ENCODE measurements at regions not wholly inside any gene's neighbourhood (a gene's known extent, or its start where the extent isn't known, plus 50 kb on each side); places are given as distances from the start of the nearest gene placed in this dataset.

GRCh38 chr14:38958589-38958988, 144.4 kb downstream of the SEC23A start:
- DNase-seq (ENCODE audit: low read depth, low spot score): no peak
- no peak overlapping the region for H3K27ac ChIP-seq (ENCODE audit: low read length)
- no peaks in the 10 kb centered on the region for H3K36me3 ChIP-seq (ENCODE audit: control insufficient read depth, insufficient read depth, low read length)
- POLR2A ChIA-PET: no interaction called here
- H3K4me1 ChIP-seq (ENCODE audit: control insufficient read depth, insufficient read depth, low read length): no peaks in the 10 kb centered on the region
- CTCF ChIA-PET: no interaction called here
- no peaks in the 10 kb centered on the region for H3K9me3 ChIP-seq (ENCODE audit: control insufficient read depth, insufficient read depth, low read depth, low read length)
- in situ Hi-C loops (cut with HindIII; ENCODE audit: low pct_unique_long_range_greater_than_20kb, low sequenced_read_pairs) (no loop called here), intact Hi-C loops (cut with micrococcal nuclease; ENCODE audit: unreplicated experiment) (loop anchor here (2.0 kb wide), 1 partner anchor 46 kb away; no protein-coding TSS in a partner anchor)
- H3K4me3 ChIP-seq (ENCODE audit: low read depth in 2 of 2, low read length in 2 of 2): no peak overlapping the region
- no TSS peak for BruUV-seq (replicated peaks)
- no peak for ATAC-seq
- no peaks in the 10 kb centered on the region for H3K27me3 ChIP-seq (ENCODE audit: control insufficient read depth, insufficient read depth, low read length)
- TF ChIP-seq TCF7L2 (IDR thresholded peaks at IDR 0.05; ENCODE audit: low read depth, low read length) (no peak), POLR2AphosphoS5 (IDR thresholded peaks at IDR 0.05; ENCODE audit: low read depth, low read length) (no peak)

GRCh38 chr14:38951451-38951850, 151.6 kb downstream of the SEC23A start:
- in situ Hi-C loops (cut with HindIII; ENCODE audit: low pct_unique_long_range_greater_than_20kb, low sequenced_read_pairs) (no loop called here), intact Hi-C loops (cut with micrococcal nuclease; ENCODE audit: unreplicated experiment) (no loop called here)
- DNase-seq (ENCODE audit: low read depth, low spot score): no peak
- Histone ChIP-seq H3K9me3 (ENCODE audit: control insufficient read depth, insufficient read depth, low read depth, low read length) (no peaks in the 10 kb centered on the region), H3K4me3 (ENCODE audit: low read depth in 2 of 2, low read length in 2 of 2) (no peak overlapping the region), H3K36me3 (ENCODE audit: control insufficient read depth, insufficient read depth, low read length) (no peaks in the 10 kb centered on the region), H3K27me3 (ENCODE audit: control insufficient read depth, insufficient read depth, low read length) (no peaks in the 10 kb centered on the region), H3K27ac (ENCODE audit: low read length) (no peak overlapping the region), H3K4me1 (ENCODE audit: control insufficient read depth, insufficient read depth, low read length) (no peaks in the 10 kb centered on the region)
- TF ChIP-seq TCF7L2 (IDR thresholded peaks at IDR 0.05; ENCODE audit: low read depth, low read length) (no peak), REST (IDR thresholded peaks at IDR 0.05; ENCODE audit: insufficient read depth in 1 of 2, low read depth in 2 of 2, low read length in 1 of 2) (no peak), CTCF (IDR thresholded peaks at IDR 0.05) (no peak), SIN3A (IDR thresholded peaks at IDR 0.05; ENCODE audit: borderline replicate concordance, insufficient read depth, low read depth, low read length) (no peak), POLR2AphosphoS5 (IDR thresholded peaks at IDR 0.05; ENCODE audit: low read depth, low read length) (no peak)
- no TSS peak for BruUV-seq (replicated peaks)
- CTCF ChIA-PET: no interaction called here
- POLR2A ChIA-PET: no interaction called here
- no peak for ATAC-seq

- intact Hi-C loops (cut with micrococcal nuclease; ENCODE audit: unreplicated experiment): no loop called here
- Histone ChIP-seq H3K27ac (ENCODE audit: low read length) (no peak overlapping the region), H3K36me3 (ENCODE audit: control insufficient read depth, insufficient read depth, low read length) (no peaks in the 10 kb centered on the region), H3K9me3 (ENCODE audit: control insufficient read depth, insufficient read depth, low read depth, low read length) (no peaks in the 10 kb centered on the region), H3K27me3 (ENCODE audit: control insufficient read depth, insufficient read depth, low read length) (no peaks in the 10 kb centered on the region), H3K4me1 (ENCODE audit: control insufficient read depth, insufficient read depth, low read length) (no peaks in the 10 kb centered on the region), H3K4me3 (ENCODE audit: low read depth in 2 of 2, low read length in 2 of 2) (no peak overlapping the region)
- ChIA-PET CTCF (no interaction called here), POLR2A (interaction anchor here (0.7 kb wide), 1 partner anchor 340 kb away, joined by 3 read pairs; no protein-coding TSS in a partner anchor)
- in situ Hi-C loops (cut with HindIII; ENCODE audit: low pct_unique_long_range_greater_than_20kb, low sequenced_read_pairs): no loop called here
- no peak for TF ChIP-seq POLR2AphosphoS5 (IDR thresholded peaks at IDR 0.05; ENCODE audit: low read depth, low read length)
- no peak for TF ChIP-seq CTCF (IDR thresholded peaks at IDR 0.05)
- TF ChIP-seq SIN3A (IDR thresholded peaks at IDR 0.05; ENCODE audit: borderline replicate concordance, insufficient read depth, low read depth, low read length): no peak
- TF ChIP-seq REST (IDR thresholded peaks at IDR 0.05; ENCODE audit: insufficient read depth in 1 of 2, low read depth in 2 of 2, low read length in 1 of 2): no peak
- no peak for TF ChIP-seq TCF7L2 (IDR thresholded peaks at IDR 0.05; ENCODE audit: low read depth, low read length)
- BruUV-seq (replicated peaks): no TSS peak
- DNase-seq (ENCODE audit: low read depth, low spot score): no peak
- no peak for ATAC-seq
These were observed 152.4 kb downstream of the SEC23A start for GRCh38 chr14:38950676-38951075.

Measured in Panc1 (cell line).